WTC11 (cell line): ENCODE measurements at regions not wholly inside any gene's neighbourhood (a gene's known extent, or its start where the extent isn't known, plus 50 kb on each side); places are given as distances from the start of the nearest gene placed in this dataset.
"Not testable (repeated sequence)": the region's sequence is repeated elsewhere in the genome, so short reads cannot be mapped to it uniquely, and the experiment has no call there.

Experiments
- ATAC-seq: fragments of 200-7000 bp; cut with Tn5 transposase; 2 replicates; pipeline ENCODE4 v1.10.0; 2021; ENCODE audit warnings: mild to moderate bottlenecking, moderate library complexity
- CTCF ChIA-PET: fragments of 300-600 bp; sonication (Branson Sonifier 250); formaldehyde crosslinking; loops from one replicate; lab custom pipeline; 2021; ENCODE audit warnings: antibody characterized with exemption; lab: Charles Lee
- POLR2A ChIA-PET: fragments of 350-600 bp; sonication (Branson Sonifier 250); formaldehyde crosslinking; loops from one replicate; lab custom pipeline; 2021; ENCODE audit warnings: antibody characterized with exemption; lab: Charles Lee
- DNase-seq: peaks from one replicate; pipeline ENCODE4 v3.0.0; 2021; ENCODE audit warnings: low spot score
- H3K27ac Mint-ChIP-seq: 2 replicates; pipeline ENCODE4 v1.8.0; 2021; ENCODE audit warnings: mixed read lengths
- H3K27me3 Mint-ChIP-seq: 2 replicates; pipeline ENCODE4 v1.8.0; 2021; ENCODE audit warnings: low read depth, mild to moderate bottlenecking, moderate library complexity, mixed read lengths
- H3K36me3 Mint-ChIP-seq: 2 replicates; pipeline ENCODE4 v1.8.0; 2021; ENCODE audit warnings: mixed read lengths
- H3K4me1 Mint-ChIP-seq: 2 replicates; pipeline ENCODE4 v1.8.0; 2022; ENCODE audit warnings: mixed read lengths
- H3K4me3 Mint-ChIP-seq: 2 replicates; pipeline ENCODE4 v1.8.0; 2021; ENCODE audit warnings: mild to moderate bottlenecking, moderate library complexity, mixed read lengths
- H3K9me3 Mint-ChIP-seq: 2 replicates; pipeline ENCODE4 v1.8.0; 2021; ENCODE audit warnings: mixed read lengths
- CDX4 ChIP-seq: fragments of 250-450 bp; sonication (Bioruptor Pico); IDR thresholded peaks from 2 replicates; pipeline ENCODE4 v1.9.0; 2021; ENCODE audit warnings: moderate library complexity, mild to moderate bottlenecking, inconsistent platforms, borderline replicate concordance
- E2F1 ChIP-seq: sonication (generic); formaldehyde crosslinking; IDR thresholded peaks from 2 replicates; pipeline ENCODE4 v1.8.0; 2022; ENCODE audit warnings: mild to moderate bottlenecking, missing genetic modification reagents
- ESRRA ChIP-seq: sonication (generic); formaldehyde crosslinking; IDR thresholded peaks from 2 replicates; pipeline ENCODE4 v1.8.1; 2022; ENCODE audit warnings: mild to moderate bottlenecking, missing genetic modification reagents, borderline replicate concordance
- FOXJ3 ChIP-seq: sonication (generic); formaldehyde crosslinking; IDR thresholded peaks from 2 replicates; pipeline ENCODE4 v1.9.0; 2021; ENCODE audit warnings: missing genetic modification reagents, mild to moderate bottlenecking, borderline replicate concordance
- JAZF1 ChIP-seq: fragments of 250-450 bp; sonication (Bioruptor Pico); IDR thresholded peaks from 2 replicates; pipeline ENCODE4 v1.9.0; 2021; ENCODE audit warnings: moderate library complexity, mild to moderate bottlenecking, inconsistent platforms
- JUN ChIP-seq: sonication (generic); formaldehyde crosslinking; IDR thresholded peaks from 2 replicates; pipeline ENCODE4 v1.8.0; 2023; ENCODE audit warnings: mild to moderate bottlenecking, missing genetic modification reagents
- KAT7 ChIP-seq: sonication (generic); formaldehyde crosslinking; IDR thresholded peaks from 2 replicates; pipeline ENCODE4 v1.8.1; 2023; ENCODE audit warnings: missing genetic modification reagents, mild to moderate bottlenecking, borderline replicate concordance
- MXD4 ChIP-seq: fragments of 250-450 bp; sonication (Bioruptor Pico); IDR thresholded peaks from 2 replicates; pipeline ENCODE4 v1.8.0; 2021; ENCODE audit warnings: mild to moderate bottlenecking, moderate library complexity, borderline replicate concordance
- MYBL2 ChIP-seq: sonication (generic); formaldehyde crosslinking; IDR thresholded peaks from 2 replicates; pipeline ENCODE4 v1.8.1; 2023; ENCODE audit warnings: mild to moderate bottlenecking, moderate library complexity, missing genetic modification reagents
- NR2C2 ChIP-seq: sonication (generic); formaldehyde crosslinking; IDR thresholded peaks from 2 replicates; pipeline ENCODE4 v1.8.0; 2022; ENCODE audit warnings: mild to moderate bottlenecking, missing genetic modification reagents
- PRRX2 ChIP-seq: fragments of 250-450 bp; sonication (Bioruptor Pico); IDR thresholded peaks from 2 replicates; pipeline ENCODE4 v1.8.0; 2021; ENCODE audit warnings: mild to moderate bottlenecking
- RORB ChIP-seq: fragments of 250-450 bp; sonication (Bioruptor Pico); IDR thresholded peaks from 2 replicates; pipeline ENCODE4 v1.9.0; 2021; ENCODE audit warnings: mild to moderate bottlenecking
- SMAD3 ChIP-seq: sonication (generic); formaldehyde crosslinking; IDR thresholded peaks from 2 replicates; pipeline ENCODE4 v1.8.0; 2022; ENCODE audit warnings: missing genetic modification reagents, mild to moderate bottlenecking, borderline replicate concordance
- TP53 ChIP-seq: sonication (generic); formaldehyde crosslinking; IDR thresholded peaks from 2 replicates; pipeline ENCODE4 v1.8.1; 2023; ENCODE audit warnings: mild to moderate bottlenecking, missing genetic modification reagents
- ZBTB21 ChIP-seq: sonication (generic); formaldehyde crosslinking; IDR thresholded peaks from 2 replicates; pipeline ENCODE4 v1.8.1; 2023; ENCODE audit warnings: mild to moderate bottlenecking, missing genetic modification reagents, borderline replicate concordance
- ZNF138 ChIP-seq: sonication (generic); formaldehyde crosslinking; conservative IDR thresholded peaks from 2 replicates; pipeline ENCODE4 v1.8.1; 2022; ENCODE audit warnings: mild to moderate bottlenecking, moderate library complexity, missing genetic modification reagents
- ZNF232 ChIP-seq: sonication (generic); formaldehyde crosslinking; IDR thresholded peaks from 2 replicates; pipeline ENCODE4 v1.8.0; 2022; ENCODE audit warnings: mild to moderate bottlenecking, missing genetic modification reagents
- ZNF317 ChIP-seq: sonication (generic); formaldehyde crosslinking; IDR thresholded peaks from 2 replicates; pipeline ENCODE4 v1.8.1; 2023; ENCODE audit warnings: low read depth, mild to moderate bottlenecking, moderate library complexity, missing genetic modification reagents, borderline replicate concordance
- ZNF396 ChIP-seq: fragments of 250-450 bp; sonication (Bioruptor Pico); IDR thresholded peaks from 2 replicates; pipeline ENCODE4 v1.8.0; 2021; ENCODE audit warnings: mild to moderate bottlenecking, moderate library complexity, borderline replicate concordance
- ZNF671 ChIP-seq: fragments of 250-450 bp; sonication (Bioruptor Pico); IDR thresholded peaks from 2 replicates; pipeline ENCODE4 v1.8.0; 2021; ENCODE audit warnings: mild to moderate bottlenecking
- TF ChIP-seq, protein P1 (sequence below): sonication (generic); formaldehyde crosslinking; IDR thresholded peaks from 2 replicates; pipeline ENCODE4 v1.8.0; 2022; ENCODE audit warnings: mild to moderate bottlenecking, missing genetic modification reagents
- TF ChIP-seq, protein P2 (sequence below): sonication (generic); formaldehyde crosslinking; IDR thresholded peaks from 2 replicates; pipeline ENCODE4 v1.8.1; 2023; ENCODE audit warnings: mild to moderate bottlenecking, moderate library complexity, missing genetic modification reagents
- TF ChIP-seq, protein P3 (sequence below): sonication (generic); formaldehyde crosslinking; IDR thresholded peaks from 2 replicates; pipeline ENCODE4 v1.8.0; 2023; ENCODE audit warnings: missing genetic modification reagents, mild to moderate bottlenecking, borderline replicate concordance
- TF ChIP-seq, protein P4 (sequence below): sonication (generic); formaldehyde crosslinking; IDR thresholded peaks from 2 replicates; pipeline ENCODE4 v1.8.1; 2023; ENCODE audit warnings: mild to moderate bottlenecking, missing genetic modification reagents

GRCh38 chr2:184455624-184456023 lies 142.7 kb upstream of the ZNF804A start:
- ChIA-PET CTCF (no interaction called here), POLR2A (no interaction called here)
- Mint-ChIP-seq H3K4me1 (no peaks in the 10 kb centered on the region), H3K27ac (no peak overlapping the region), H3K36me3 (no peaks in the 10 kb centered on the region), H3K9me3 (no peaks in the 10 kb centered on the region), H3K4me3 (no peak overlapping the region), H3K27me3 (no peaks in the 10 kb centered on the region)
- ATAC-seq: no peak
- no peak for DNase-seq
- TF ChIP-seq ZBTB21: no peak
- TF ChIP-seq E2F1 (CRISPR knock-in tag): no peak
- TF ChIP-seq, protein P1, sequence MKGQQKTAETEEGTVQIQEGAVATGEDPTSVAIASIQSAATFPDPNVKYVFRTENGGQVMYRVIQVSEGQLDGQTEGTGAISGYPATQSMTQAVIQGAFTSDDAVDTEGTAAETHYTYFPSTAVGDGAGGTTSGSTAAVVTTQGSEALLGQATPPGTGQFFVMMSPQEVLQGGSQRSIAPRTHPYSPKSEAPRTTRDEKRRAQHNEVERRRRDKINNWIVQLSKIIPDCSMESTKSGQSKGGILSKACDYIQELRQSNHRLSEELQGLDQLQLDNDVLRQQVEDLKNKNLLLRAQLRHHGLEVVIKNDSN (CRISPR knock-in tag): no peak
- TF ChIP-seq PRRX2 (CRISPR knock-in tag): no peak
- no peak for TF ChIP-seq ZNF232
- TF ChIP-seq, protein P2, sequence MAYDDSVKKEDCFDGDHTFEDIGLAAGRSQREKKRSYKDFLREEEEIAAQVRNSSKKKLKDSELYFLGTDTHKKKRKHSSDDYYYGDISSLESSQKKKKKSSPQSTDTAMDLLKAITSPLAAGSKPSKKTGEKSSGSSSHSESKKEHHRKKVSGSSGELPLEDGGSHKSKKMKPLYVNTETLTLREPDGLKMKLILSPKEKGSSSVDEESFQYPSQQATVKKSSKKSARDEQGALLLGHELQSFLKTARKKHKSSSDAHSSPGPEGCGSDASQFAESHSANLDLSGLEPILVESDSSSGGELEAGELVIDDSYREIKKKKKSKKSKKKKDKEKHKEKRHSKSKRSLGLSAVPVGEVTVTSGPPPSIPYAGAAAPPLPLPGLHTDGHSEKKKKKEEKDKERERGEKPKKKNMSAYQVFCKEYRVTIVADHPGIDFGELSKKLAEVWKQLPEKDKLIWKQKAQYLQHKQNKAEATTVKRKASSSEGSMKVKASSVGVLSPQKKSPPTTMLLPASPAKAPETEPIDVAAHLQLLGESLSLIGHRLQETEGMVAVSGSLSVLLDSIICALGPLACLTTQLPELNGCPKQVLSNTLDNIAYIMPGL (CRISPR knock-in tag): no peak
- TF ChIP-seq ZNF317 (CRISPR knock-in tag): no peak
- no peak for TF ChIP-seq JUN (CRISPR knock-in tag)
- TF ChIP-seq MYBL2 (CRISPR knock-in tag): no peak
- no peak for TF ChIP-seq ZNF396
- no peak for TF ChIP-seq ESRRA

DNA sequence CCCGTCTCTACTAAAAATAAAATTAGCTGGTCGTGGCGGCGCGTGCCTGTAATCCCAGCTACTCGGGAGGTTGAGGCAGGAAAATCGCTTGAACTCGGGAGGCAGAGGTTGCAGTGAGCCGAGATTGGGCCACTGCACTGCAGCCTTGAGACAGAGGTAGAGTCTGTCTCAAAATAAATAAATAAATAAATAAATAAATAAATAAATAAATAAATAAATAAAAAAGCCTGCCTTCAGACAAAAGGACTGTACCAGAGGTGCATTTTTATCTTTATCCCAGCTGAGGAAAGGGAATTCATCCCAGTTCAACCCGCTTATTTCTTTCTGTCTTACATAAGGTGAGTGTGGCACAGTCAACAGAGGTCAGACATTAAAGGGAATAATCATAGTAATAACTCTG lies 141.6 kb upstream of the ZNF804A start:
- H3K9me3 Mint-ChIP-seq, POLR2A ChIA-PET, ATAC-seq, H3K4me3 Mint-ChIP-seq, DNase-seq, H3K4me1 Mint-ChIP-seq, H3K27ac Mint-ChIP-seq, H3K36me3 Mint-ChIP-seq, H3K27me3 Mint-ChIP-seq: not testable (repeated sequence)
- CTCF ChIA-PET: interaction anchor here (0.5 kb wide), 1 partner anchor 99 kb away, joined by 4 read pairs; no protein-coding TSS in a partner anchor

GRCh38 chr2:184463102-184463865 lies 135.0 kb upstream of the ZNF804A start:
- ATAC-seq (no peak), DNase-seq (no peak)
- CTCF ChIA-PET: no interaction called here
- Mint-ChIP-seq H3K9me3 (no peaks in the 10 kb centered on the region), H3K4me1 (no peaks in the 10 kb centered on the region), H3K27me3 (no peaks in the 10 kb centered on the region), H3K27ac (no peak overlapping the region), H3K36me3 (no peaks in the 10 kb centered on the region), H3K4me3 (no peak overlapping the region)
- POLR2A ChIA-PET: no interaction called here
- no peak for TF ChIP-seq CDX4
- TF ChIP-seq, protein P3, sequence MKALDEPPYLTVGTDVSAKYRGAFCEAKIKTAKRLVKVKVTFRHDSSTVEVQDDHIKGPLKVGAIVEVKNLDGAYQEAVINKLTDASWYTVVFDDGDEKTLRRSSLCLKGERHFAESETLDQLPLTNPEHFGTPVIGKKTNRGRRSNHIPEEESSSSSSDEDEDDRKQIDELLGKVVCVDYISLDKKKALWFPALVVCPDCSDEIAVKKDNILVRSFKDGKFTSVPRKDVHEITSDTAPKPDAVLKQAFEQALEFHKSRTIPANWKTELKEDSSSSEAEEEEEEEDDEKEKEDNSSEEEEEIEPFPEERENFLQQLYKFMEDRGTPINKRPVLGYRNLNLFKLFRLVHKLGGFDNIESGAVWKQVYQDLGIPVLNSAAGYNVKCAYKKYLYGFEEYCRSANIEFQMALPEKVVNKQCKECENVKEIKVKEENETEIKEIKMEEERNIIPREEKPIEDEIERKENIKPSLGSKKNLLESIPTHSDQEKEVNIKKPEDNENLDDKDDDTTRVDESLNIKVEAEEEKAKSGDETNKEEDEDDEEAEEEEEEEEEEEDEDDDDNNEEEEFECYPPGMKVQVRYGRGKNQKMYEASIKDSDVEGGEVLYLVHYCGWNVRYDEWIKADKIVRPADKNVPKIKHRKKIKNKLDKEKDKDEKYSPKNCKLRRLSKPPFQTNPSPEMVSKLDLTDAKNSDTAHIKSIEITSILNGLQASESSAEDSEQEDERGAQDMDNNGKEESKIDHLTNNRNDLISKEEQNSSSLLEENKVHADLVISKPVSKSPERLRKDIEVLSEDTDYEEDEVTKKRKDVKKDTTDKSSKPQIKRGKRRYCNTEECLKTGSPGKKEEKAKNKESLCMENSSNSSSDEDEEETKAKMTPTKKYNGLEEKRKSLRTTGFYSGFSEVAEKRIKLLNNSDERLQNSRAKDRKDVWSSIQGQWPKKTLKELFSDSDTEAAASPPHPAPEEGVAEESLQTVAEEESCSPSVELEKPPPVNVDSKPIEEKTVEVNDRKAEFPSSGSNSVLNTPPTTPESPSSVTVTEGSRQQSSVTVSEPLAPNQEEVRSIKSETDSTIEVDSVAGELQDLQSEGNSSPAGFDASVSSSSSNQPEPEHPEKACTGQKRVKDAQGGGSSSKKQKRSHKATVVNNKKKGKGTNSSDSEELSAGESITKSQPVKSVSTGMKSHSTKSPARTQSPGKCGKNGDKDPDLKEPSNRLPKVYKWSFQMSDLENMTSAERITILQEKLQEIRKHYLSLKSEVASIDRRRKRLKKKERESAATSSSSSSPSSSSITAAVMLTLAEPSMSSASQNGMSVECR (CRISPR knock-in tag): no peak
- no peak for TF ChIP-seq MXD4 (CRISPR knock-in tag)
- TF ChIP-seq ZNF671 (CRISPR knock-in tag): no peak
- no peak for TF ChIP-seq FOXJ3 (CRISPR knock-in tag)
- no peak for TF ChIP-seq KAT7
- no peak for TF ChIP-seq TP53 (CRISPR knock-in tag)
- no peak for TF ChIP-seq JAZF1
- no peak for TF ChIP-seq NR2C2 (CRISPR knock-in tag)
- TF ChIP-seq ZNF138 (CRISPR knock-in tag): no peak
- no peak for TF ChIP-seq RORB (CRISPR knock-in tag)
- TF ChIP-seq, protein P4, sequence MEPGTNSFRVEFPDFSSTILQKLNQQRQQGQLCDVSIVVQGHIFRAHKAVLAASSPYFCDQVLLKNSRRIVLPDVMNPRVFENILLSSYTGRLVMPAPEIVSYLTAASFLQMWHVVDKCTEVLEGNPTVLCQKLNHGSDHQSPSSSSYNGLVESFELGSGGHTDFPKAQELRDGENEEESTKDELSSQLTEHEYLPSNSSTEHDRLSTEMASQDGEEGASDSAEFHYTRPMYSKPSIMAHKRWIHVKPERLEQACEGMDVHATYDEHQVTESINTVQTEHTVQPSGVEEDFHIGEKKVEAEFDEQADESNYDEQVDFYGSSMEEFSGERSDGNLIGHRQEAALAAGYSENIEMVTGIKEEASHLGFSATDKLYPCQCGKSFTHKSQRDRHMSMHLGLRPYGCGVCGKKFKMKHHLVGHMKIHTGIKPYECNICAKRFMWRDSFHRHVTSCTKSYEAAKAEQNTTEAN: no peak
- no peak for TF ChIP-seq SMAD3
